ENCODE measurements at regions not wholly inside any gene's neighbourhood (a gene's known extent, or its start where the extent isn't known, plus 50 kb on each side); places are given as distances from the start of the nearest gene placed in this dataset.

GRCh38 chr1:58000821-58001220 is 545.7 kb downstream of the OMA1 start:
- no peak overlapping the region for H3K9ac ChIP-seq (ENCODE audit: low read length)
- Mint-ChIP-seq H3K4me3 (ENCODE audit: unreplicated experiment) (no peak overlapping the region), H3K27me3 (ENCODE audit: low read depth, unreplicated experiment) (peaks cover 20% of the 10 kb centered on the region), H3K9me3 (ENCODE audit: unreplicated experiment) (peaks cover 2% of the 10 kb centered on the region), H3K36me3 (ENCODE audit: low read depth, unreplicated experiment) (no peaks in the 10 kb centered on the region), H3K27ac (ENCODE audit: unreplicated experiment) (no peak overlapping the region), H3K4me1 (ENCODE audit: low read depth, unreplicated experiment) (no peaks in the 10 kb centered on the region)
- no peaks in the 10 kb centered on the region for H3K36me3 ChIP-seq (ENCODE audit: insufficient read depth, low read length)
- H4K20me1 ChIP-seq (ENCODE audit: insufficient read depth, low read length), result no peaks in the 10 kb centered on the region
- DNase-seq (ENCODE audit: low read depth), result no peak
- no peak overlapping the region for H3K4me3 ChIP-seq (ENCODE audit: insufficient read depth, low read depth, low read length)
- no peaks in the 10 kb centered on the region for H3K9me3 ChIP-seq (ENCODE audit: insufficient read depth, low read depth, low read length)
- H3K4me2 ChIP-seq (ENCODE audit: low read length), result no peak overlapping the region
- H3K4me1 ChIP-seq (ENCODE audit: insufficient read depth, low read length), result no peaks in the 10 kb centered on the region
- H3K27me3 ChIP-seq (ENCODE audit: insufficient read depth, low read length), result no peaks in the 10 kb centered on the region
- no peak overlapping the region for H2AFZ ChIP-seq (ENCODE audit: low read depth, low read length)
- no peak for TF ChIP-seq EZH2 (IDR thresholded peaks at IDR 0.05; ENCODE audit: insufficient read depth, low read length)
- no peak for TF ChIP-seq CTCF (IDR thresholded peaks at IDR 0.05; ENCODE audit: insufficient read depth, low read depth, low read length)
- no peaks in the 10 kb centered on the region for H3K79me2 ChIP-seq (ENCODE audit: insufficient read depth, low read length)
- no peak overlapping the region for H3K27ac ChIP-seq (ENCODE audit: low read depth, low read length)
- no peak for FAIRE-seq

- no peaks in the 10 kb centered on the region for H3K4me1 Mint-ChIP-seq (ENCODE audit: low read depth, unreplicated experiment)
Observed at GRCh38 chr1:58000116-58000515, 546.4 kb downstream of the OMA1 start.

More at GRCh38 chr1:58000116-58000515, 546.4 kb downstream of the OMA1 start:
- Histone ChIP-seq H3K9ac (ENCODE audit: low read length) (no peak overlapping the region), H4K20me1 (ENCODE audit: insufficient read depth, low read length) (no peaks in the 10 kb centered on the region), H3K27me3 (ENCODE audit: insufficient read depth, low read length) (no peaks in the 10 kb centered on the region), H3K4me2 (ENCODE audit: low read length) (no peak overlapping the region), H3K9me3 (ENCODE audit: insufficient read depth, low read depth, low read length) (no peaks in the 10 kb centered on the region), H3K4me3 (ENCODE audit: insufficient read depth, low read depth, low read length) (no peak overlapping the region), H3K4me1 (ENCODE audit: insufficient read depth, low read length) (no peaks in the 10 kb centered on the region), H3K36me3 (ENCODE audit: insufficient read depth, low read length) (no peaks in the 10 kb centered on the region), H3K79me2 (ENCODE audit: insufficient read depth, low read length) (no peaks in the 10 kb centered on the region), H3K27ac (ENCODE audit: low read depth, low read length) (no peak overlapping the region), H2AFZ (ENCODE audit: low read depth, low read length) (no peak overlapping the region)
- DNase-seq (ENCODE audit: low read depth), result no peak
- no peak overlapping the region for H3K4me3 Mint-ChIP-seq (ENCODE audit: unreplicated experiment)
- H3K36me3 Mint-ChIP-seq (ENCODE audit: low read depth, unreplicated experiment), result no peaks in the 10 kb centered on the region
- FAIRE-seq, result no peak
- peaks cover 20% of the 10 kb centered on the region for H3K27me3 Mint-ChIP-seq (ENCODE audit: low read depth, unreplicated experiment)
- no peak overlapping the region for H3K27ac Mint-ChIP-seq (ENCODE audit: unreplicated experiment)
- TF ChIP-seq CTCF (IDR thresholded peaks at IDR 0.05; ENCODE audit: insufficient read depth, low read depth, low read length) (no peak), EZH2 (IDR thresholded peaks at IDR 0.05; ENCODE audit: insufficient read depth, low read length) (no peak)
- peaks cover 2% of the 10 kb centered on the region for H3K9me3 Mint-ChIP-seq (ENCODE audit: unreplicated experiment)

Measured in astrocyte (in vitro differentiated cells and primary cell).